ENCODE measurements at regions not wholly inside any gene's neighbourhood (a gene's known extent, or its start where the extent isn't known, plus 50 kb on each side); places are given as distances from the start of the nearest gene placed in this dataset.

DNA sequence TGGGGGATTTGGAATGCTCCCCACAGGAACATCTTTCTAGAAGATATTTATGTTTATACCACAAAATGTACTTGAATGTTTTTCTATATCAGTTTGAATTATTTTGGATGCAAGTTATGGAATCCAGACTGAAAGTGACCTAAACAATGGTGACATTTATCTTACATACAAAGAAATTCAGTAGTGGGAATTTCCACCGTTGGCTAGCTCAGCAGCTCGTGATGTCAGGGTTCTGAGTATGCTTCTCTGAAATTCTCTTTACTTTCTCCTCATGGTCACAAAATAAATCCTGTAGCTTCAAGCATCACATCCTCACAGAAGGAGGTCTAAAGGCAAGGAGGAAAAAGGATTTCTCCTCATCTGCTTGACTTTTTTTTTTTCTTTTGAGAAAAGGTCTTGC, 105.3 kb downstream of the AKAIN1 start:
- DNase-seq = no peak

DNA sequence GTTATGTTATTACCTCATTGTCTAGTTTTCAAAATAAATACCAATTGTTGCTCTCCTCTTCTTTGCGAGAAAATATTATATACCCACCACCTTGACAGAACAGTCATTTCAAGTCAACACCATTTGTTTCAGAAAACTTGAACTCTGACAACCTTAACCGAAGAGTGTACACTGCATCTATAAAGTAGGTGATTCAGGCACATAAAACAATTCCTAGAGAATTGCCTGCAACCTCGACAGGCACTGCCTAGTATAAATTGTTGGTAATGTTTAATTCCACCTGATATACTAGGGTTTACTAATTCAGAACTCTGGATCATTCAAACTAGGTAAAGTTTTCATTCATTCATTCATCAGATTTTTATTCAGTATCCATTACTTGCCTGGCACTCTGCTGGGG, 121.8 kb downstream of the AKAIN1 start:
- no peak for DNase-seq

DNA sequence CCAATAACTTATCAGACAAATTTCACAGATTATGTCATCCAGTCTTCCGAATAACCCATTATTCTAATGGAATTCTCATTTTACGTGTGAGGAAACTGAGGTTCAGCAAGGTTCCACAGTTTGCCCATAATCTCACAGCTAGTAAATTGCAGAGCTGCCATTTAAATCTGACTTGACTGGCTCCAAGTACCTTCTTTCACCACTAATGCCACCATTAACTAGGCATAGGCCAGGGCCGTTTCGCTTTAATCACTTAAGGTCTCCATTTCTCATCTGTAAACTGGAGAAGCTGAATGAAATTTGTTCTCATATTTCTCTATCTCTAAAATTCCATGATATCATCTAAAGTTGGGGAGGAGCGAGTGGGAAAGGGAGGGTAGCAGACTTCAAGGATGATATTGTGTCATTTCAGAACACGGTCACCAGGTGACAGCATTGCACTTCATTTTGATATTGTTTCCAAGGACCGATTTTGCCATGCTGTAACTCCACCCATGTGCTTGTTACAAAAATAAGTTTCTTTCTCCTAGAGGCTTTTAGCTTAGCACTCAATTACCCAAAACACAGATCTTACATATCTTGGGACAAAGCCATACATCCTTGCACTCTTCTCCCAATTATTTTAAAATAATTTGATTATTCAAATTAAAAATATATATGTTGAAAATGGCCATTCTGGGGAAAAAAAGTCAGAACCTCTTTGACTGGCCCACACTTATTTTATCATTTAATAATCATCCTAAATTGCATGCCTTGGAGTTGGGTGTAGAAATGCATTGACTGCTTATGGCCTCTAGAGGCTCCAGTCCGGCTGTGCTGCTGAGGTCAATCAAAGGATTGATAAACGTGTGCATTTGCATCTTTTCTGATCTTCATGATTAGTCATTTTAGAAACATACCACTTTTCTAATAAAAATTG, 123.8 kb downstream of the AKAIN1 start:
- DNase-seq = peak; percentile 63

DNA sequence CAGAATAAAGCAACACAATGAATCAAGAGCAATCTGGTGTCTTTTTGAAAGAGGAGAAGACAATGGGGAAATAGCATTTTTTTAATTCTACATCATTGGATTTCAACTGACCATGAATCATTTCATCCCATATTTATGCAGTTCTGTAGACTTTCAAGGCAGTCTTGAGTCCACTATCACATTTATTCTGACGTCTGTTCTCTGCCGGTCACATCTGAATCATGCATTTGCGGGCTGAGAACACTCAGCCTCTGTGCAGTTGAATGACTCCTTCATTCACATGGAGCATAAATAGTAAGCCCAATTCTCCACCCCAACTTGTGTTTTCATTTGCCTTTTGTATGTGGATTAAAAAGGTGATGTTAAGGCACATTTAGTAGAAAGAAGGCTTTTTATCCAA, 128.2 kb downstream of the AKAIN1 start:
- no peak for DNase-seq

DNA sequence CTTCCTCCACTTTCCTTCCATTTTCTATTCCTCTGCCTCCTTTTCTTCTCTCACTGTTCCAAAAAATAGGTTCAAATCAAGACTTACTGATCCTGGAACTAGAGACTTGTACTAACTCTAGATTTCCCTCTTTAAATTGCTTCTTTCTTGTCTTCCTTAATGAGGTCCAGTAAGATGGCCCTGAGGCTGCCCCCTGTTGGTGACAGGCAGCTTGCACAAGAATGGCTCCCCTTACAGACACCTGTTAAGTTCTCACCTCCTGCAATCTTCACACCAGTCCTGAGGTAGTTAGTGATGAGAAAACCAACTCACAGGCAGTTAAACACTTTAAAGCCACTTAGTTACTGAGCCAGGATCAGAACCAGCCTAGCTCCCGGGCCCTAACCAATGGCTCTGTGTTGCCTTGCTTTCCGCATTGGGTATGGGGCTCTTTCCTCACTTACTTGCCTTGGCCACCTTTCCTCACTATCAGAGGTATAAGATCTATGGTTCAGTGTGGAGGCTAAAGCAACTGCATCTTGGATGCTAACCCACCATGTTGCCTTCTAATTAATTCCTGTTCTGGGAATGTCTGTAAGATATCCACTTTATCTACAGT, 130.6 kb downstream of the AKAIN1 start:
- DNase-seq = peak; percentile 34

DNA sequence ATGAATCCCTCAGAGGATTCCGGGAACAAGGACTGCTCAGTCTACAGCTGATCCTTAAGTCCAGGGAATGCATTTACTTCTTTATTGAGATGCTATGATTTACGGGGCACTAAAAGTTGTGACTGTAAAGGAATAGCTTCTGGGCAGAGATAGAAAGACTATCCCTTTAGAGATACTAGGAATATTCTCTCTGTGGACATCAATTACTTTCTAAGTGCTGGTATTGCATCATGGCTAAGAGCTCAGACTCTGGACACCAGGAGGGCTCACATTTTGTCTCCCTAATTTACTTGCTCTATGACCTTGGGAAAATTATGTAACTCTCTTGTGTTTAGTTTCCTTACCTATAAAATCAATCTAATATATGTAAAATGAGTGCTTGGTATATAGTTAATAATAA, 131.4 kb downstream of the AKAIN1 start:
- no peak for DNase-seq

DNA sequence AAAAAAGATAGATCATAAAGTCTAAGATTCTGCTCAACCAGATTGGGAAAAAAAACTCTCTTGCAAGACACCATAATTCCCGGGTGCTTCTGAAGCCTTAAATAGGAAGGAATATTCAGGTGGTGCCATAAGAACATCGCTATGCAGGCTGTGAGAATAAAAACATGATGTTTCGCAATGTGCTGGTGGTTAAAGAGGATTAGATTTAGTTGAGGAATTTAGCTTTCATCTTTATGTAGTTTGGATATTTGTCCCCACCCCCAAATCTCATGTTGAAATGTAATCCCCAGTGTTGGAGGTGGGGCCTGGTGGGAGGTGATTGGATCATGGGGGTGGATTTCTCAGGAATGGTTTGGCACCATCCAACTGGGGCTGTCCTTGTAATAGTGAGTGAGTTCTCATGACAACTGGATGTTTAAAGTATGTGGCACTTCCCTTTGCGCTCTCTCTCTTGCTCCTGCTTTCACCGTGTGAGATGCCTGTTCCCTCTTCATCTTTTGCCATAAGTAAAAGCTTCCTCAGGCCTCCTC, 132.2 kb downstream of the AKAIN1 start:
- no peak for DNase-seq

DNA sequence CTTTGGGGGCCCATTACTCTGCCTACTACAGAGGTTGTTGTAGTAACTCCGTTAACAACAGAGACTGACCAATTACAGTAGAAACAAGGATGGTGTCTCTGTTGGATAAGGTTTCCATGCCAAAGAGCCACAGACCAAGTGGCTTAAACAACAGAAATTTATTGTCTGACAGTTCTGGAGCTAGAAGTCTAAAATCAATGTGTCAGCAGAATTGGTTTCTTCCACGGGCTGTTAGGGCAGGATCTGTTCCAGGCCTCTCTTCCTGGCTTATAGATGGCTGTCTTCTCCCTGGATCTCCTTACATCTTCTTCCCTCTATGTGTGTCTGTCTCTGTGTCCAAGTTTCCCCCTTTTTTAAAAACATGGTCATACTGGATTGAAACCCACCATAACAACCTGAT, 135.3 kb downstream of the AKAIN1 start:
- no peak for DNase-seq

DNA sequence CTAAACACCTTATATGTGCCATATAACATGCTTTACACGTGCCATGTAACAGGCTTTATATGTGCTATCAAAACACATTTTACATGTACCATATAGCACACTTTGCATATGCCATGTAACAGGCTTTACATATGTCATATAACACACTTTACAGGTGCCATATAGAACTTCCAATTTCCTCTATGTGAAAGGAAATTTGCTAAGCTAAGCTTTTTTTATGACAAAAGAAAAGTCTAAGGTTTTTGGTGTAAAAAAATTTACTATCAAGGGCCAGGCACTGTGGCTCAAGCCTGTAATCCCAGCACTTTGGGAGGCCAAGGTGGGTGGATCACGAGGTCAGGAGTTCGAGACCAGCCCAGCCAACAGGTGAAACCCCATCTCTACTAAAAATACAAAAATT, 136.5 kb downstream of the AKAIN1 start:
- no peak for DNase-seq

DNA sequence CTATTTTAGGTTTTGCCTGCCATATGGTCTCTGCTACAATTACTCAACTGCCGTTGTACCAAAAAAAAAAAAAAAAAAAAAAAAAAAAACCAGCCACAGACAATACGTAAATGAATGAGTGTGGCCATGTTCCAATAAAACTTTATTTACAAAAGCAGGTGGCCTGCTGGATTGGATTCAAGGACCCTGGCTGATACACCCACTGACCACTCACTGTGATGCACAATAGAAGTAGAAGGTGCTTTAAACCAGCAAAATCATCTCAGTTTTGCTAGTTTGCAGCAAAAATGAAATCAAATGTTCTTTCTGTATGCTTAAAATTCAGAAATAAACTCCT, 137.4 kb downstream of the AKAIN1 start:
- DNase-seq = no peak

DNA sequence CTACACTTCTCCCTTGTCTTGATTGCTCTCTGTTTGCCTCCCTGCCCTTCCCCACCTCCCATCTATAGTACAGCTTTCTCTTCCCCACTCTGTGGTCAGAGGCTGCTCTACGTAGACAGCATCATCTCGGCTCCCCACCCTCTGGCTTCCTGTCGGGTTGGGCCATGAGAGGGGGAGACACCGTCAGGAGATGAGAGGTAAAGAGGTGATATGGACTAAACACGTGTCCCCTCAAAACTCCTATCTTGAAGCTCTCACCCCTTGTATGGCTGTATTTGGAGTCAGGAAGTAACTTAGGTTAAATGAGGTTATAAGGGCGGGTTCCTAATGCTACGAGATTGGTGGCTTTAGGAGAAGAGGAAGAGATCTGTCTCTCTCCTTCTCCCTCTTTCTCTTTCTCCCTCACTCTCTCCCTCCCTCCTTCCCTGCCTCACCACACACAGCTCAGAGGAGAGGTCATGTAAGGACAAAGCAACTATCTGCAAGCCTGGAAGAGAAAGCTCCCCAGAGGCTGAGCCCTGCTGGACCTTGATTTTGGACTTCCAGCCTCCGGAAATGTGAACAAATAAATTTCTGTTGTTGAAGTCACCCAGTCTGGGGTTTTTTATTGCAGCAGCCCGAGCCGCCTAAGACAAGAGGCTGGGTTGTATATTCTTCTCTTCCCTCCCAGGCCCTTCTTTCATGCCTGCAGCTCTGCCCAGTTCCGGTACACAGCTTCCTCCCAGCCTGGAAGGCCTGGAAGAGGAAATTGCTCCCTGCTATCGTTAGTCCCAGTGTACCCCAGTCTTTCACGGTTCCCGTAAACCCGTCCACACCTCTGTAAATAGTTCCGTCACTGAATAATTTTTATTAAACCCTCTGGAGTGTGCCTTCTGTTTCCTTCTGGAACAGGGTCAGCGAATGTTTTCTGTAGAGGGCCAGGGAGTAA, 138.0 kb downstream of the AKAIN1 start:
- DNase-seq = peak; percentile 58

DNA sequence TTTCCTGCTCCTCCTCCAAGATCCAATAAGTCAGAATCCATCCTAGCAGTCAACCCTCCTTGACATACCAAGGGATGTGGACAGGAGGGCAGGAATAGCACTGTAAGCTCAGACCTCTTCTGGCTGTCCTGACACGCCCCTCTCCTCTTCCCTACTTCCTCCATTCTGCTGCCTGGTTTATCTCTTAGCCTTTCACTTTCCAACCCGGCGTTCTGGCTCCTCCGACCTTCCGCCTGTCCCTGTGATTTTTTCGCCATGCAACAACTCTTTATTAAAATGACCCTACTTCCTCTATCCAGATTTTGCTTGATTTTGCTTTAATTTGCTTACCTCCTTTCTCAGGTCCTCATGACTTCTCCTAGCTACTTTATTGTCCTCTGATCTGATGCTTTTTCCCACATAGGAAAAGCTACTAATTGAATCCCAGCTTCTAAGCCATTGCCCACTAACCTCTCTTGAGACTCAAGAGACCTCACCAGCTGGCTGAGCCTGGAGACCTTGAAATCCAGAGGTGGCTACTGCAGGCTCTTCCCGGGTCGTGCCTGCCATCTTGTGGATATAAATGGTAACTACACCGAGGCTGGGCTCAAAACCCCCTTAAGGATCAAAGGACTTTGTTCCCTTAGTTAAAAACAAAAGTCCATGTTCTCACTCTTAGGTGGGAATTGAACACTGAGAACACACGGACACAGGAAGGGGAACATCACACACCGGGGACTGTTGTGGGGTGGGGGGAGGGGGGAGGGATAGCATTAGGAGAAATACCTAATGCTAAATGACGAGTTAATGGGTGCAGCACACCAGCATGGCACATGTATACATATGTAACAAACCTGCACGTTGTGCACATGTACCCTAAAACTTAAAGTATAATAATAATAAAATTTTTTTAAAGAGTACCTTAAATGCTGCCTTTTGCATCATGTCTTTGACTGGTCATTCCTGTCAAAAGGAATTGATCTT, 139.4 kb downstream of the AKAIN1 start:
- peak; percentile 81 for DNase-seq

DNA sequence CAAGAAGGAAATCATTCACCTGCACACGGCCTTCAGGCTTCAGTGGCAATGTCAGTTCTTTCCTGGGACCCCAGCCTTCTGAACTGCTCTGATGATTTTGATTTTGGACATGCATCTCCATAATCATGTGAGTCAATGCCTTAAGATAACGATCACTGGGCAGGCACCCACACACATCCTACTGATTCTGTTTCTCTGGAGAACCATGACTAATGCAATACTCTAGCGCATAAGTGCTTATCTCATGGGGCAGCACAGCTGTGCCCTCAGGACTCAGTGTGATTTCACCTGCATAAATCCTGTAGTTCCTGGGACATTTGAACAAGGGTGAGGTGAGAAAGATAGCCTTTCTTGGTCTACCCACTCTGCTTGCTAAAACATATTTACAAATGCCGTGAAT, 144.6 kb downstream of the AKAIN1 start:
- peak; percentile 3 for DNase-seq

DNA sequence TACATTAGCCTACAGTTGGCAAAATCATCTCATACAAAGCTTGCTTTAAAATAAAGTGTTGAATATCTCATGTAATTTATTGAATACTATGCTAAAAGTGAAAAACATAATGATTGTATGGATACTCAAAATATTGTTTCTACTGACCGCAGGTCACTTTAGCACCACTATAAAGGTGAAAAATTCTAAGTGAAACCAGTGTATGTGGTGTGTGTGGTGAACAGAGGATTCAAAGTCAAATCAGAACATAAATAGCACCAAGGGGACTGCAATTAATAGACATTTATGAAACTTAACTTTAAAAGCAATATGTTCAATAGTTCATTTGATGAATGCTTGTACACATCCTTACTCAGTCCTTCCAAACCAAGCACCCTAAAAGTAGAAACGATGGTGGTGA, 145.8 kb downstream of the AKAIN1 start:
- no peak for DNase-seq

DNA sequence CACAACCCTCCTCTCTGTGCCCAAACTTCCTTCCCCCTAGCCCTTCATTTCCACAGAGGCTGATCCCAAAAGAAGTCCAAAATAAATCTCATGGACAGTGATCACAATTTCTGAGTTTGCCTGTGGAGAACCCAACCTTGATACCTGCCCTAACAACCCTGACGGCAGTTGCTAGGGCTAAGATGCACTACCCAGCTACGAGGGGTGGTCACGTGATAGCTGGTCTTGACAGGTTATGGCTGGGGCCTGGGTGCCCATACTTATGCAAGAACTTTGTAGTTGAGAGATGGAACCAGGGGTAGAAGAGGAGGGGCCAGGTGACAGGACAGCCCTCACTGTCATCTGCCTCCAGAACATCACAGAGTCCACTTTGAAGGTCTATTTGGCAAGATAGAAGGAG, 147.9 kb downstream of the AKAIN1 start:
- DNase-seq = no peak

DNA sequence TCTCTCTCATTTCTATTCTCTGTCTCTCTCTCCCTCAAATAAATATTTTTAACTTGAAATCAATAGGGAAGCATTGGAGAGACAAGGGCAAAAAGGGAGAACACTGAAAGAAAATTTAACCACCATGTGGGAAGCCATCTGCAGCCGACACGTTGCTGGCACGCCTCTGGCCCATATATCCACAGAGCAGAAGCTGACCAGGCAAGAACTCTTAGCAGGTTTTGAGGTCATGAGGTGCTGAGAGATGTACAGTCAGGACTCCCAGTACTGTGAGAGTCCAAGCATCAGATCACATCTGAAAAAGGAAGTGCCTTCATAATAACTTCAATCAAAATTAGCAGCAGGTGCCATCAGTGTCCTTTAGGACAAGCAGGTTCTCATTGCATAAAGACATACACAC, 156.6 kb downstream of the AKAIN1 start:
- DNase-seq = no peak

DNA sequence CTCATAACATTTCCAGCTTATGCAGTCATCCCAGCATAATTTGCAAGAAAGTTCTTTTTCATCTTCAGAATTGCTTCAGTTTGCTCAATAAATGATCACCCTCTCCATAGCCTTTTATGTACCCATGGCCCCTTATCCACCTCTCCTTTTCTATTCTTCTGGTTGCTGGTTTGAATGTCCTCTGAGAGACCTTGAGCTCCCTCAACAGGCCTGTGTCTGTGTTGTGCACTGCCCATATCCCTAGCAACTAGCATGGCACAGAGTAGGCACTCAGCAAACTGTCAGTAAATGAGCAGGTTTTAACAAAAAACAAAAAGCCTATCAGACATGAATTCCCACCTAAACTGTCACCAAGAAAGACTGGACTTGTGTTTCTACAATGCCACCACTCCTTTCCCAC, 160.5 kb downstream of the AKAIN1 start:
- DNase-seq = no peak

DNA sequence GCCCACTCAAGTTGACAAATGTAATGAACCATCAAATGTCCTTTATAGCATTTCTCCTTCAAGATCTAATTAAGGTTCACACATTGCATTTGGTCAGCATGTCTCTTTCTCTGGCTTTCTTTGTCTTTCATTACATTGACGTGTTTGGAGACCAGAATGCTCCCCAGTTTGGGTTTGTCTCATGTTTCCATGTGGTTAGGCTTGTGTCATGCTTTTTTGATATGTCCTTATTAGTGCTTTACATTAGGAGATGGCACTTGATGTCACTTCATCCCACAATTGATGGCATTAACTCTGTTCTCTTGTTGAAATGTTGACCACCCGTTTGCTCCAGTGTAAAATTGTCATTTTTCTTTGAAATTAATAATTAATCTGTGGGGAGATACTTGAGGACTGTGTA, 165.8 kb downstream of the AKAIN1 start:
- DNase-seq = no peak

DNA sequence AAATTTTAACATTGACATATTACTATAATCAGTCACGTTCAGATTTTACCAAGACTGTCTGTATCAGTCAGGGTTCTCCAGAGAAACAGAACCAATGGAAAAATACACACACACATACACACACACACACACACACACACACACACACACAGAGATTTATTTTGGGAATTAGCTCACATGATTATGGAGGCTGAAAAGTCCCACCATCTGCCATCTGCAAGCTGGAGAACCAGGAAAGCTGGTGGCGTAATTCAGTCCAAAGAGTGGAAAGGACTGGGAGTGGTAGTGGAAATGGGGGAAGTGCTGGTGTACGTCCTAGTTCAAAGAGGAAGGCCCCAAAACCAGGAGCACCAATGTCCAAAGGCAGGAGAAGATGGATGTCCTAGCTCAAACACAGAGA, 166.4 kb downstream of the AKAIN1 start:
- no peak for DNase-seq

DNA sequence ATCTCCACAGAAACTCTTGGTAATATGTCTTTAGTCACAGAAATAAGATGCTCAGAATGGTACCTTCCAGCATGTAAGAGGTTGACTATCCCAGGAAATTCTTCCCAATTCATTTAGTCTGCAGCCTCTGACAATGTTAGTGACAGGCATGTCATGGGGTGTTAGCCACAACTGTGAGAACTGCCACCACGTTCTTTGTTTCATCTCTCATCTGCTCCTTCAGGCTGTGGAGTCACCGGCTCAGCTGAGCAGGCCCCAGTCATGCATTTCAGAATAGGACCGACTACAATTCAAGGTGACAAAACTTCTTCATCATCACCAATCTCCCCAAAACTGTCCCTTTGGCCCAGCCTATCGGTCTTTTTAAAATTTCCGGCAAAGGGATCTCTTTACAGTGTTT, 167.5 kb downstream of the AKAIN1 start:
- no peak for DNase-seq

DNA sequence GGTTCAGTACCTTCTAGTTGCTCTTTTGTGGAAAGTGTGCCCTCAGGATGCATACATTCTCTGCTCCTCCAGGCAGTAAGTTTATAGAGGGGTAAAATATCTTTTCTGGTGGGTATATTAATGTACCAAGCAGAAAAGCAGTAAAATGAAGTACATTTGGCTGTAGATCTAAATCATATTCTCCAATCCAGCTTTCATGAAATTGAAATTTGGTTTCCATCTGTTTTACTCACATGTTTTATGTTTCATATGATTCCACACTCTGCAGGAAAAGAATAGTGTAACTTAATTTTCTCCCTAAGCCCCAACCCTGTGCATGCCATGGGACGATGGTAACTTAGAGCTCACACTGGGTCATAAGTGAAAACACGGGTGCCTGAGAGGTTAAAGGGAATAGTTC, 172.3 kb downstream of the AKAIN1 start:
- DNase-seq = no peak

DNA sequence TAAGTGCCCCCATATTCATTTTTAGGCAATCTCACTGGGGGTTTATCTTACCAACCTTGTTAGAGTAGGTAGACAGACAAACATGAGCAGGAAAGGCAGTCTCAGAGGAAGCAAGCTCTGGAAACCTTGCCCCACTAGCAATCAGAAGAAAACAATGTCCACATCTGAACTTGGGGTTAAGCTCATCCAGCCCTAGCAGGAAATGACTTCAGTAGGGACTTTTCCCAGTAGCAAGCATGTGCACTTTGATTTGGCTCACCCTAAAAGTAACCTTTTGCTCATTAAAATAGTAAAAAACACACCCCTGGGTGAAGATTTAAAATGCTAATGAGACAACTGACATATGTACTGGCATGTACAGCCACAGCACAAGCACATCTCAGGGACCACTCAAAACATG, 175.5 kb downstream of the AKAIN1 start:
- DNase-seq = no peak
